NCI-H69 (cell line): ENCODE measurements at regions not wholly inside any gene's neighbourhood (a gene's known extent, or its start where the extent isn't known, plus 50 kb on each side); places are given as distances from the start of the nearest gene placed in this dataset.

Experiments
- DNase-seq: peaks from one replicate; lab custom pipeline; 2025; lab: John Stamatoyannopoulos, UW

- DNase-seq: no peak
Observed at GRCh38 chr14:81837304-81837703, 303.7 kb upstream of the SEL1L start.

DNA sequence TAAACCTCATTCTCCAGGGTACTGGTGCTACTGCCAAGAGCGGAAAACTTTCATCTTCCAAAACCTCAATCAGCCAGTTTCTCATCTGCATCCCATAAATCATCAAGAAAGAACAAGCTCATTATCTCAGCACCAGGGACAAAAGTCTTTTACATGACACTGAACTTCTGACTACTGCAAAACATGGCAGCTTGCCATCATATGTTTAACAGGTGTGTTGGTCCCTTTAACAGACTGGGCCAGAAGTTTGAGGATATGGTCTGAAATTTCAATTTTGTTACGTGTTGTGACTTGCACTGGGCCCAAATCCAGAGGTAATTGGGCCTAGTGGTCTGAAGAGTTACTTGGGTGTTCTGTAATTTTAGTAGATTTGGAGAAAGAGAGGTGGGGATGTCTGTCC is 305.4 kb upstream of the SEL1L start:
- peak; percentile 22 for DNase-seq

DNA sequence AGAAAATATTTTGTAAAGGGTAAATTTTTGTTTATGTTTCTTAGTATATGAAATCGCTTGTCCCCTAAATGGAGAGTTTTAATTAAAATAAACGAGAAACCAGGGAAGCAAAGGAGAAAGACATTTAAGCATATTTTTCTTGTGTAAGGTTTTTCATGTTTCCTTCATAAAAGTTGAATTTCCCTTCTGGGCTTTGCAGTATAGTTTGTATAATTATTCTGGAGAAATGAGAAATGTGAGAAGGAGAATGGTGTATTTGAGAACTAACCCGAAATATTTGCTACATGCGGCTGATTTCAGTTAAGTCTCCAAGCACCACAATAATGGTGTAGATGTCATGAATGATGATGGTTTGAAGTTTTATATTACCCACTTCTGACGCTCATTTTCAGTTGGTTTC is 307.7 kb upstream of the SEL1L start:
- DNase-seq: no peak

DNA sequence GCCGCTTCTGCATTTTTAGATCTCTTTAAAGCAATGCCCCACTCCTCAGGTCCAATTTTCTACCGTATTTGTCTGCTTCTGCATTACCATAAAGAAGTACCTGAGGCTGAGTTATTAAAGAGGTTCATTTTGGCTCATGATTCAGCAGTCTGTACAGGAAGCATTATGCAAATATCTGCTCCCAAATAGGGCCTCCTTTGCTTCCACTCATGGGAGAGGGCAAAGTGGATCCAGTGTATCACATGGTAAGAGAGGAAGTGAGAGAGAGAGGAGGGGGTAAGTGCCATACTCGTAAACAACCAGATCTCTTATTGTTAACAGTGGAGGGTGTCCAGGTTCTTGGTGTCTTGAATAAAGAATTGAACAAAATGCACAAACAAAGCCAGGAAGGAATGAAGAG is 316.1 kb upstream of the SEL1L start:
- DNase-seq: no peak

- DNase-seq: no peak
Observed at GRCh38 chr14:81855007-81855406, 321.4 kb upstream of the SEL1L start.

DNA sequence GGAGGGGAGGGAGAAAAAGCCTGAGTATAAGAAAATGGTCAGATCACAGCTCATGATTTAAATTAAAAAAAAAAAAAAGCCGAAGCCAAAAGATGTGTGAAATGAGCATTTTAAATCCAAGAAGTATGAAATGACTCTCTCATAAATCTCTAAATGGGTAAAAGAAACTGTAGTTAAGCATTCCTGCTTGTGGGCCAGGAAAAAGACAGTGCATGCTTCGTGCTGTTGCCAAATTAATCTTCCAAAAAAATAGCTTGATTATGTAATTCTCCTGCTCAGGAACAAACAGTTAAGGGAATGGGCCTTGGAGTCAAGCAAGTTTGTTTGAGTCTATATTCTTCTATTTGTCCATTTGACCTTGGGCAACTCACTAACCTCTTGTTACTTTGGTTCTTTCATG is 325.4 kb upstream of the SEL1L start:
- DNase-seq: no peak

- peak; percentile 19 for DNase-seq
Observed at GRCh38 chr14:81868172-81868571, 334.5 kb upstream of the SEL1L start.

DNA sequence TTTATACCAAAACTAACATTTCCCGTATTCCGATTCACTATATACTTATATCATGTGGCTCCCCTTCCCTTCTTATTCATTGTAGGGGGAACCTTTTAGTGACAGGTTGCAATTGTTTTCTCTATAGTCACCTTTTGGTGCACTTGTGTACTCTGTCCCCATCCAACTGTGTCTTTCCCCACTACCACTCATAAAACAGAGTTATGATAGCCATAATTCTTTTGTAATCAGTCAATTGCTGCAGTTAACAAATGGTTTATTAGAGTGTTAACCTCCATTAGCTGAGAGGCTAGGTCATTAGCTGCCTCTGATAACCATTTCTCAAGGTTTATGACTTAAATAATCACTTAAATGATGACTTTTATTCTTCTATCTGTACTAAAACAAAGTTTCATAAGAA is 338.1 kb upstream of the SEL1L start:
- no peak for DNase-seq

- DNase-seq: no peak
Observed at GRCh38 chr14:81884382-81884781, 350.7 kb upstream of the SEL1L start.

DNA sequence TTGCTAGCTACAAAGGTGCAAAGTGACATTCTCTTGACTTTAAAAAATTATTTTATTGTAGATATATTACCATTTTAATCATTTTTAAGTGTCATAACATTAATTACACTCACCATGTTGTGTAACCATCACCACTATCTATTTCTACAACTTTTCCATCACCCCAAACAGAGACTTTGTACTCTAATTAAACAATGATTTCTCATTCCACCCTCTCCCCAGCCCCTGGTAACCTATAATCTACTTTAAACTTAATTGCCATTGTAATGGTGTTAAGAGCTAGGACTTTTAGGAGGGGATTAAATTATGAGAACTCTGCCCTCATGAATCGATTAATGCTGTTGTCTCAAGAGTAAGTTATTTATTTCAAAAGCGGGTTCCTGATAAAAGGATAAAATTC is 352.9 kb upstream of the SEL1L start:
- DNase-seq: no peak

DNA sequence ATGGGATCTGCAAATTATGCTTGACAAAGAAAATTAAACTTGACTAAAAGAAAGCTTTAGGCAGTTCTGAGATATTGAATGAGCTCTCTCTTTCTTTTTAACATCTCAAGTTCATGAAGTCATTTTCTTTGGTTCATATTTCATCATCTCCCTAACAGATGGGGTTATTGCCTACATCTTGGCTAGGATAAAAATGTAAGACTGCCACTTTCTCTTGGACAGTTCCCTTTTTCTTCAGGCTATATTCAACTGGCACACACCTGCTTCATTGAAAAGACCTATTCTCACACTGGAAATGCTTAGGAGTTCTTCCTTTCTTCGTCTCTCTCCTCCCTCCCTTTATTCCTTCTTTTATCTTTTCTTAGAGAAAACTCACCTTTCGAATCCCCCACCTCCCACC is 355.9 kb upstream of the SEL1L start:
- DNase-seq: no peak

DNA sequence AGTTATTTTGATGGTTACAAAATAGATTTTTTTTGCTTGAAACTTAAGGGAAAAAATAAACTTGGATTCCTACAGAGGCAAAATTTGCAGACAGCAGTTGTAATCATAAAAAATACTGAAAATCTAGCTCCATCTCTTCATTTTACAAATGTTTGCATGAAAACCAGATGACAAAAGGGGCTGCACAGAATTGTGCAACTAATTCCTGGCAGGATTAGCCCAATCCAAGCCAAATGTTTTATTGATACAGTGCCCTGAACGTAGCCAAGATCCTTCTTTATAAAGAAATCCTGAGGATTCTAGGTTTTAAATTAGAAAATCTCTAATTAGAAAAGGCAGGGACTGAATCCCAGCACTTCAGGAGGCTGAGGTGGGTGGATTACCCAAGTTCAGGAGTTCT is 356.4 kb upstream of the SEL1L start:
- DNase-seq: no peak

DNA sequence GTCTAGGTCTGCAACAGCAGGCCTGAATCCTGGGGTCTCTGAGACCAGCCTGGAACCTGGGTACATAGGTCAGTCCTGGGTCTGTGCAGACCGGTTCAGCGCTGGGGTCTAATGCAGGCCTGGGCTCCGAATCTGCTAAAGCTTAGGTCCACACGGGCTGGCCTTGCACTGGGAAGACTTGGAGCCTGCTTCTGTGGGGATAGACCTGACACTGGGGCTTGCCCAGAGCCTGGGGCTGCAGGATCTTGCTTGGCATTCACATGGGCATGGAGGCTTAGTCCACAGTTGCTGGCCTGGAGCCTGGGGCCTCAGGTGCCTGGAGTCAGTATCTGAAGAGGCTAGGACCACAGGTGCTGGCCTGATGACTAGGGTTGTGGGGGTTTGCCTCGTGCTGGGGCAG is 369.8 kb upstream of the SEL1L start:
- no peak for DNase-seq

GRCh38 chr14:81927070-81927469 is 393.4 kb upstream of the SEL1L start:
- DNase-seq: peak; percentile 48

- no peak for DNase-seq
Observed at GRCh38 chr14:81931828-81932227, 398.2 kb upstream of the SEL1L start.

GRCh38 chr14:81936348-81936747 is 402.7 kb upstream of the SEL1L start:
- DNase-seq: no peak

DNA sequence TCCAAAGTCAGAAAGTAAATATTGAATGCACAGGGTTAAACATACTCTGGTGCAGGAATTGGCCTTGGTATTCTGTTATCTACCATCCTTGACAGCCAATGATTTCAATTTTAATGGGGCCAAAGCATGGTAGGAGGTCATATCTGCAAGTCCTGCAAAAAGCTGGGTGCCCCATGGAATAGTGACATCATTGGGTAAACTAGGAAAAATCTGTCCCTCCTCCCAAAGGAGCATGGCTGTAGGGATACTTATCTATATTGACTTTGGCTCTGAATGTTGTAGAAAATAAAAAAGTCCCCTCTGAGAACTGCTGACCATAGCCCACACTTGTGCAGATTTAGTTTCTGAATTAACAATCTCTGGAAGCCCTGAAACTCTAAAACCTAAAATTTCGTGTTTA is 403.2 kb upstream of the SEL1L start:
- DNase-seq: no peak

DNA sequence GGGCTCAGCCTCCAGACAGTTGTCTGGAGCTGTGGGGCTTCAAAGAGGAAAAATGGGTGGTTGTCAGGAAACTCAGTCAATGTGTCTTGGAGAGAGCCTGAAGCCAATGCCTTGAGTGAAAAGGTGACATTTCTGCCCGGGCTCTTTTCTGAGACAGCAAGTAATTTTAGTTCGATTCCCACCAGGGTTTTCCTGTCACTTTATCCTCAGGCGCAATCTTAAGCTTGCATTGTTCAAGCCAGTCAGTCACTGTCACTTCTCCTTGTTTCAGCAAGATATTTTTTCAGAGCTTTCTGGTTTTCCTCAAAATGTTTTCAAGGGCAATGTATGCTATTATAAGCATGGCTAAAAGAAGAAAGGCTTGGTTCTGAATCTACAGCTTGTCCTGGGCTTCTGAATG is 404.7 kb upstream of the SEL1L start:
- no peak for DNase-seq

DNA sequence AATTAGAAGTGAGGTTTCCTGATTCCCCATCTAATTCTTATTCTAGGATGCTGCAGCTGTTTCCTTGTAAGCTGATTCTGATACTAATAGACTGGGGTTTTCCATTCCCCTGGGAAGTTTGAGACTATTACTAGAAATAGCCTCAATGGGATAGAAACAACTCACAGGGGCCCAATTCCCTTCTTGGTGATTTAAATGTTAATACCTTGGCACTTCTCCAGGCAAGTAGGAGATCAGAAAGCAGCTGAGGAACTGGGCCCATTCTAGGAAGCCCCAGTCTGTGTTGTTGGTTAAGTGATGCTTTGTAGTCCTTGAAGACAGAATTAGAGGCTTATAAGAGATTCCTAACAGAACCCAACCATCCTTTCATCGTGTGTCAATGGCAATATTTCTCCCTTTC is 407.0 kb upstream of the SEL1L start:
- peak; percentile 37 for DNase-seq

DNA sequence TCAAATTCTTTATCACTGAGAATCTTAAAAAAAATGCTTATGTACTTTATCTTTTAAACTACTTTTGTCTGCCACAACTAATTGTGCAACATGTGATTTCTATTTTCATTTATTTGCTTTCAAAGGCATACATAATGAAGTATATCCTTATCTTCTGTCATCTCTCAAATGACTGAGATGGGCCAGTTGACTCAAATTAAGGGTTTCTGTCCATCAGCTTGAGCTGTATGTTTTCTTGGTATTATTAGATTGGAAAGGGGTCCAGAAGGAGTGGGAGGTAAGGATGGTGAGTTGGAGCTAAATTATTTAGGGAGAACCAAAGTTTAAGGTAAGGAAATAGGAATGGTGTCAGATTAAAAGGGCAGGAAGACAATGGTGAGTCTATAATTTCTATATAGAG is 408.4 kb upstream of the SEL1L start:
- DNase-seq: no peak

GRCh38 chr14:81946375-81946774 is 412.7 kb upstream of the SEL1L start:
- DNase-seq: no peak

DNA sequence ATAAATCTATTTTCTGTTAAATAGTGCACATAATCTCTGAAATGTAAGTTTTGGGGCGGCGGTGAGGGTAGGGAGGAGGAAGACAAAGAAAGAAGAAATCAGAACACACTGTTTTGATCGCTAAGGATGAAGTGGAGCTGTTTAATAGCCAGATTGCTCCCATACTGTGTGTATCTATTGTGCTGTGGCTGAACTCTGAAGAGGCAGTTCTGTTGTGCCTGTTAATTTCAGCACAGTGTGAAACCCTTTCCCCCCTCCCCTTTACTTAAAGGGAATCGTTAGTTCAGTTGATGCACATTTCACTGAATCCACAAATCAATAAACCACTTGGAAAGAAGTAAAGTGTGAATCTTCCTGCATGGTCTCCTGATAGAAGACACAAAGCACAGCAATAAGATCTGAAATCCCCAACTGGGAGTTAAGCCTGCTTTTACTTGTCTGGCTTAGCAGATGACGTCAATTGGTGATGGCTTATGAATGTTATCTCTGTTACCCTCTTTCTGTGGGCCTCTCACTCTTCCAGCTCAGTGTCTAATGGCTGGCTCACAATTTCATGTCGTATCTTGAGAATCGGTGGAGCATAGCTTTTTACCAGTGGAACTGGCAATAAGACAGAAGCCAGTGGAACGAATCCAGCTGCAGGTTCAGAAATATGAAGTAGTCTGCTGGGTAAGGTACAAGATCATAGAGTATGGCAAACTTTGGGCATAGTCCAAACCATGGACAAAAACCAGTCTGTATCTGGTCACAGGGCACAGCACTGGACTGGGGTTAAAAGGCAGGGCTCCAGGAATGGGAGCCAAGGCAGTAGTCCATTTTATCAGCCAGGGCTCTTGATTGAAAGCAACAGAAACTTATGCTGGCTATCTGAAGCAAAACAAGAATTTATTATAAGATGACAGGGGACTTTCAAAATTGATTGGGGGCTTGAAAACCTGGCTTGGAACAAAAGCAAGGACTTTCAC is 413.5 kb upstream of the SEL1L start:
- peak; percentile 18 for DNase-seq

DNA sequence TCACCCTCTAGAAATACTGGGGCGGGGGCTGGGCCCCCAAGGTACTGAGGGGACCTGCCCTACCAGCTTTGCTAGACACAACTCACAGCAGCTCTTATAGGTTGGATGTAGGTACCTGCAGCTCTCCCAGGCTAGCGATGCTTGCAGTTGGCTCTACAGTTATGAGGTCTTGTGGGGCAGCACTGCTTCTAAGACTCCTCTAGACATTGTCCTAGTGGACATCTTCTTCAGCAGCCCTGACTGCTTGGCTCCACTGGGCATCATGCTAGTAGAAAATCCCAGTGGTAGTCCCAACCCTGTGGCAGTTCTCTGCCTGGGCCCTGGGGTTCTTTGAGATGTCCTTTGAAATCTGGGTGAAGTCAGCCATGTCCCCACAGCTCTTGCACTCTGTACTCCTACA is 419.3 kb upstream of the SEL1L start:
- DNase-seq: no peak

DNA sequence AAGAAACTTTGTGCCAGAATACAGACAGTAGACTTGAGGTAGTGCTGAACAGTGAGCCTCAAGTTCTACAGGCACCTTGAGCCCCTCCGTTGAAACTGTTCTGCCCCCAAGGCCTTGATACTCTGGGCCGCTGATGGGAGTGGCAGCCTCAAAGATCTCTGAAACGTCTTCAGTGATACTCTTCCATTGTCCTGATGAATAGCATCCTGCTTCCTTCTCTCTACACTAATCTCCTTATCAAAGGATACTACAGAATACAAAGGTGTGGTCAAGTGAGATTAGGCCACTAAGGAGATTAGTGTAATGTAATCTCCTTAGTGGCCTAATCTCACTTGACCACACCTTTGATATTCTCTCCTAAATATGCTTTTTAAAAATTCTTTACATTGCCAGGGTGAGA is 419.8 kb upstream of the SEL1L start:
- no peak for DNase-seq
